Limb (tissue), 2 donors: ENCODE measurements at regions not wholly inside any gene's neighbourhood (a gene's known extent, or its start where the extent isn't known, plus 50 kb on each side); places are given as distances from the start of the nearest gene placed in this dataset.
"Not testable (repeated sequence)": the region's sequence is repeated elsewhere in the genome, so short reads cannot be mapped to it uniquely, and the experiment has no call there.

Experiments
- DNase-seq, 2 donors: peaks; one replicate each; pipeline ENCODE4 v3.0.0-alpha.2; 2016; ENCODE audit errors: extremely low spot score in 2 of 2

GRCh38 chr20:60096166-60096565, 137.9 kb downstream of the CDH26 start:
- no peak for DNase-seq

GRCh38 chr20:60097285-60097684, 139.1 kb downstream of the CDH26 start:
- no peak for DNase-seq

- DNase-seq, result no peak
These were observed 142.6 kb downstream of the CDH26 start for GRCh38 chr20:60100780-60101179.

GRCh38 chr20:60101201-60101890, 143.1 kb downstream of the CDH26 start:
- DNase-seq, result no peak

- DNase-seq, result no peak
These were observed 143.7 kb downstream of the CDH26 start for GRCh38 chr20:60101891-60102281.

- no peak for DNase-seq
These were observed 144.5 kb downstream of the CDH26 start for GRCh38 chr20:60102665-60103210.

- no peak for DNase-seq
These were observed 147.0 kb downstream of the CDH26 start for GRCh38 chr20:60104993-60105803.

- not testable (repeated sequence) for DNase-seq
These were observed 148.0 kb downstream of the CDH26 start for GRCh38 chr20:60106186-60106585.

GRCh38 chr20:60107621-60108390, 149.6 kb downstream of the CDH26 start:
- DNase-seq, result no peak

GRCh38 chr20:60108397-60108796, 150.2 kb downstream of the CDH26 start:
- DNase-seq, result peak in 1 of 2 donors; percentile 21

- no peak for DNase-seq
These were observed 155.0 kb downstream of the CDH26 start for GRCh38 chr20:60113024-60113724.

- DNase-seq, result no peak
These were observed 155.5 kb downstream of the CDH26 start for GRCh38 chr20:60113771-60114170.

GRCh38 chr20:60115451-60115850, 157.2 kb downstream of the CDH26 start:
- DNase-seq, result no peak

- DNase-seq, result no peak
These were observed 158.1 kb downstream of the CDH26 start for GRCh38 chr20:60116128-60116909.

- DNase-seq, result peak in 1 of 2 donors; percentile 30
These were observed 158.8 kb downstream of the CDH26 start for GRCh38 chr20:60117065-60117464.

GRCh38 chr20:60121903-60122302, 163.7 kb downstream of the CDH26 start:
- no peak for DNase-seq

- DNase-seq, result no peak
These were observed 164.4 kb downstream of the CDH26 start for GRCh38 chr20:60122671-60123070.

GRCh38 chr20:60123096-60123495, 164.9 kb downstream of the CDH26 start:
- no peak for DNase-seq

- no peak for DNase-seq
These were observed 165.4 kb downstream of the CDH26 start for GRCh38 chr20:60123652-60124051.

GRCh38 chr20:60124776-60125381, 166.7 kb downstream of the CDH26 start:
- no peak for DNase-seq
